Stomach (tissue), 4 donors: ENCODE measurements at regions not wholly inside any gene's neighbourhood (a gene's known extent, or its start where the extent isn't known, plus 50 kb on each side); places are given as distances from the start of the nearest gene placed in this dataset.

Source experiments
- CTCF ChIP-seq, 7 experiments: fragments of 450-650 bp in 4 of 7; fragments of 200-600 bp in 3 of 7; sonication (generic) in 3 of 7; IDR thresholded peaks; one replicate each; pipeline ENCODE4 v1.5.1; 2016 to 2019; ENCODE audit warnings: antibody characterized with exemption in 7 of 7, control low read depth in 2 of 7, mild to moderate bottlenecking in 1 of 7
- POLR2A ChIP-seq, 4 donors: fragments of 450-650 bp; IDR thresholded peaks; one replicate each; pipeline ENCODE4 v1.6.1; 2016; ENCODE audit warnings: antibody characterized with exemption in 4 of 4, control low read depth in 2 of 4, mild to moderate bottlenecking in 1 of 4, moderate library complexity in 1 of 4

GRCh38 chr10:101285519-101286070 lies 56.3 kb upstream of the LBX1 start:
- TF ChIP-seq CTCF (IDR thresholded peaks at IDR 0.05) (no peak), POLR2A (IDR thresholded peaks at IDR 0.05) (no peak)
